NOMO-1 treated with dmso at 0.1 percent for 144 hours (cell line): ENCODE measurements at regions not wholly inside any gene's neighbourhood (a gene's known extent, or its start where the extent isn't known, plus 50 kb on each side); places are given as distances from the start of the nearest gene placed in this dataset.
A peak's percentile ranks its signal among the peaks of the same experiment; 100 is the strongest.
"Not testable (repeated sequence)": the region's sequence is repeated elsewhere in the genome, so short reads cannot be mapped to it uniquely, and the experiment has no call there.

ENCODE experiments used
- DNase-seq: peaks from one replicate; lab custom pipeline; 2025; ENCODE audit not compliant: unreplicated experiment; lab: John Stamatoyannopoulos, UW

- no peak for DNase-seq
These were observed 84.7 kb downstream of the SCN11A start for GRCh38 chr3:38966811-38967692.

GRCh38 chr3:38964646-38965045 is 87.1 kb downstream of the SCN11A start:
- no peak for DNase-seq

GRCh38 chr3:38964204-38964603 is 87.5 kb downstream of the SCN11A start:
- DNase-seq, result no peak

- peak; percentile 10 for DNase-seq
These were observed 90.7 kb downstream of the SCN11A start for GRCh38 chr3:38960953-38961622.

- no peak for DNase-seq
These were observed 91.6 kb downstream of the SCN11A start for GRCh38 chr3:38960042-38960622.

- no peak for DNase-seq
These were observed 93.6 kb downstream of the SCN11A start for GRCh38 chr3:38958026-38958720.

- DNase-seq, result no peak
These were observed 94.4 kb downstream of the SCN11A start for GRCh38 chr3:38957296-38957695.

GRCh38 chr3:38952721-38953120 is 99.0 kb downstream of the SCN11A start:
- DNase-seq, result no peak

GRCh38 chr3:38951167-38951566 is 100.6 kb downstream of the SCN11A start:
- DNase-seq, result not testable (repeated sequence)

GRCh38 chr3:38950581-38950980 is 101.2 kb downstream of the SCN11A start:
- no peak for DNase-seq

GRCh38 chr3:38949994-38950393 is 101.8 kb downstream of the SCN11A start:
- no peak for DNase-seq

GRCh38 chr3:38940394-38940793 is 111.3 kb downstream of the SCN11A start:
- no peak for DNase-seq

GRCh38 chr3:38925351-38925750 is 109.3 kb upstream of the SCN10A start:
- DNase-seq, result no peak

GRCh38 chr3:38916706-38917105 is 100.7 kb upstream of the SCN10A start:
- no peak for DNase-seq

- DNase-seq, result no peak
These were observed 91.4 kb upstream of the SCN10A start for GRCh38 chr3:38907426-38907825.

- no peak for DNase-seq
These were observed 74.4 kb upstream of the SCN10A start for GRCh38 chr3:38890426-38890825.

GRCh38 chr3:38878646-38879045 is 62.6 kb upstream of the SCN10A start:
- no peak for DNase-seq
